SH-SY5Y (cell line): ENCODE measurements at regions not wholly inside any gene's neighbourhood (a gene's known extent, or its start where the extent isn't known, plus 50 kb on each side); places are given as distances from the start of the nearest gene placed in this dataset.

Source experiments
- GATA2 ChIP-seq: IDR thresholded peaks from 2 replicates; pipeline ENCODE4 v1.6.1; 2011; ENCODE audit warnings: mild to moderate bottlenecking, low read depth, low read length
- GATA3 ChIP-seq: IDR thresholded peaks from 2 replicates; pipeline ENCODE4 v1.6.1; 2011; ENCODE audit warnings: low read depth, mild to moderate bottlenecking, low read length, moderate library complexity

- TF ChIP-seq GATA3 (no peak), GATA2 (no peak)
Measured at GRCh38 chr12:39125566-39125965, 220.2 kb upstream of the CPNE8 start.
